ENCODE measurements at regions not wholly inside any gene's neighbourhood (a gene's known extent, or its start where the extent isn't known, plus 50 kb on each side); places are given as distances from the start of the nearest gene placed in this dataset.

- TF ChIP-seq ZFP3 (CRISPR knock-in tag; IDR thresholded peaks at IDR 0.05) (no peak), TSHZ2 (CRISPR knock-in tag; IDR thresholded peaks at IDR 0.05) (no peak), CSRNP3 (CRISPR knock-in tag; IDR thresholded peaks at IDR 0.05) (no peak), BACH2 (CRISPR knock-in tag; IDR thresholded peaks at IDR 0.05; ENCODE audit: borderline replicate concordance) (no peak), ESRRG (CRISPR knock-in tag; IDR thresholded peaks at IDR 0.05) (no peak), ZNF565 (CRISPR knock-in tag; conservative IDR thresholded peaks at IDR 0.05; ENCODE audit: low read depth) (no peak), ZNF8 (CRISPR knock-in tag; IDR thresholded peaks at IDR 0.05) (no peak), TOX (CRISPR knock-in tag; IDR thresholded peaks at IDR 0.05; ENCODE audit: borderline replicate concordance) (no peak), RARB (CRISPR knock-in tag; IDR thresholded peaks at IDR 0.05) (no peak), GLIS3 (CRISPR knock-in tag; IDR thresholded peaks at IDR 0.05) (no peak), ZNF70 (CRISPR knock-in tag; IDR thresholded peaks at IDR 0.05) (no peak), CREB5 (CRISPR knock-in tag; IDR thresholded peaks at IDR 0.05; ENCODE audit: low read depth) (no peak), PATZ1 (CRISPR knock-in tag; IDR thresholded peaks at IDR 0.05; ENCODE audit: borderline replicate concordance) (no peak), ZC3H10 (CRISPR knock-in tag; IDR thresholded peaks at IDR 0.05) (no peak), OSR1 (CRISPR knock-in tag; IDR thresholded peaks at IDR 0.05) (no peak), CSDC2 (CRISPR knock-in tag; IDR thresholded peaks at IDR 0.05) (no peak)
- ATAC-seq: no peak
Observed at GRCh38 chr5:135680713-135681112, 101.9 kb upstream of the CXCL14 start.

- ATAC-seq: no peak
- no peak for TF ChIP-seq TCF4 (CRISPR knock-in tag; IDR thresholded peaks at IDR 0.05; ENCODE audit: borderline replicate concordance)
- TF ChIP-seq BACH2 (CRISPR knock-in tag; IDR thresholded peaks at IDR 0.05; ENCODE audit: borderline replicate concordance): no peak
- no peak for TF ChIP-seq OSR1 (CRISPR knock-in tag; IDR thresholded peaks at IDR 0.05)
- no peak for TF ChIP-seq GLIS3 (CRISPR knock-in tag; IDR thresholded peaks at IDR 0.05)
- no peak for TF ChIP-seq CREB5 (CRISPR knock-in tag; IDR thresholded peaks at IDR 0.05; ENCODE audit: low read depth)
- TF ChIP-seq ZFP3 (CRISPR knock-in tag; IDR thresholded peaks at IDR 0.05): no peak
- TF ChIP-seq RARB (CRISPR knock-in tag; IDR thresholded peaks at IDR 0.05): no peak
- TF ChIP-seq ARNTL (CRISPR knock-in tag; IDR thresholded peaks at IDR 0.05; ENCODE audit: borderline replicate concordance, low read depth): no peak
- no peak for TF ChIP-seq TOX (CRISPR knock-in tag; IDR thresholded peaks at IDR 0.05; ENCODE audit: borderline replicate concordance)
- no peak for TF ChIP-seq ZNF8 (CRISPR knock-in tag; IDR thresholded peaks at IDR 0.05)
- TF ChIP-seq ZNF70 (CRISPR knock-in tag; IDR thresholded peaks at IDR 0.05): no peak
- no peak for TF ChIP-seq POU6F1 (CRISPR knock-in tag; IDR thresholded peaks at IDR 0.05; ENCODE audit: borderline replicate concordance, low read depth)
- no peak for TF ChIP-seq SNAI2 (CRISPR knock-in tag; IDR thresholded peaks at IDR 0.05)
- no peak for TF ChIP-seq ESRRG (CRISPR knock-in tag; IDR thresholded peaks at IDR 0.05)
- TF ChIP-seq ZNF565 (CRISPR knock-in tag; conservative IDR thresholded peaks at IDR 0.05; ENCODE audit: low read depth): no peak
- TF ChIP-seq CSRNP3 (CRISPR knock-in tag; IDR thresholded peaks at IDR 0.05): no peak
- no peak for TF ChIP-seq PPARA (CRISPR knock-in tag; IDR thresholded peaks at IDR 0.05; ENCODE audit: borderline replicate concordance)
- no peak for TF ChIP-seq PATZ1 (CRISPR knock-in tag; IDR thresholded peaks at IDR 0.05; ENCODE audit: borderline replicate concordance)
- TF ChIP-seq ZFP30 (CRISPR knock-in tag; IDR thresholded peaks at IDR 0.05): no peak
- no peak for TF ChIP-seq ISL1 (CRISPR knock-in tag; IDR thresholded peaks at IDR 0.05)
Observed at GRCh38 chr5:135678640-135679268, 100.0 kb upstream of the CXCL14 start.

All from SK-N-SH treated with all-trans-retinoic acid at 6 μM for 48 hours (cell line).